ENCODE measurements at regions not wholly inside any gene's neighbourhood (a gene's known extent, or its start where the extent isn't known, plus 50 kb on each side); places are given as distances from the start of the nearest gene placed in this dataset.

- Histone ChIP-seq H3K4me3 (ENCODE audit: low read depth in 1 of 2, low read length in 1 of 2) (no peak overlapping the region), H3K9me3 (no peaks in the 10 kb centered on the region), H3K36me3 (no peaks in the 10 kb centered on the region), H3K27me3 (no peaks in the 10 kb centered on the region), H3K27ac (no peak overlapping the region), H3K4me1 (ENCODE audit: control insufficient read depth in 1 of 2, insufficient read depth in 1 of 2, low read depth in 1 of 2, low read length in 1 of 2) (no peaks in the 10 kb centered on the region)
- TF ChIP-seq, protein P1, sequence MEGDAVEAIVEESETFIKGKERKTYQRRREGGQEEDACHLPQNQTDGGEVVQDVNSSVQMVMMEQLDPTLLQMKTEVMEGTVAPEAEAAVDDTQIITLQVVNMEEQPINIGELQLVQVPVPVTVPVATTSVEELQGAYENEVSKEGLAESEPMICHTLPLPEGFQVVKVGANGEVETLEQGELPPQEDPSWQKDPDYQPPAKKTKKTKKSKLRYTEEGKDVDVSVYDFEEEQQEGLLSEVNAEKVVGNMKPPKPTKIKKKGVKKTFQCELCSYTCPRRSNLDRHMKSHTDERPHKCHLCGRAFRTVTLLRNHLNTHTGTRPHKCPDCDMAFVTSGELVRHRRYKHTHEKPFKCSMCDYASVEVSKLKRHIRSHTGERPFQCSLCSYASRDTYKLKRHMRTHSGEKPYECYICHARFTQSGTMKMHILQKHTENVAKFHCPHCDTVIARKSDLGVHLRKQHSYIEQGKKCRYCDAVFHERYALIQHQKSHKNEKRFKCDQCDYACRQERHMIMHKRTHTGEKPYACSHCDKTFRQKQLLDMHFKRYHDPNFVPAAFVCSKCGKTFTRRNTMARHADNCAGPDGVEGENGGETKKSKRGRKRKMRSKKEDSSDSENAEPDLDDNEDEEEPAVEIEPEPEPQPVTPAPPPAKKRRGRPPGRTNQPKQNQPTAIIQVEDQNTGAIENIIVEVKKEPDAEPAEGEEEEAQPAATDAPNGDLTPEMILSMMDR (IDR thresholded peaks at IDR 0.05), result no peak
These were observed 52.2 kb upstream of the FAT1 start for GRCh38 chr4:186775902-186776301.

GRCh38 chr4:186778134-186778533 lies 54.5 kb upstream of the FAT1 start:
- H3K4me3 ChIP-seq (ENCODE audit: low read depth in 1 of 2, low read length in 1 of 2), result no peak overlapping the region
- TF ChIP-seq, protein P1 (IDR thresholded peaks at IDR 0.05), result no peak
- no peaks in the 10 kb centered on the region for H3K27me3 ChIP-seq
- no peaks in the 10 kb centered on the region for H3K36me3 ChIP-seq
- no peaks in the 10 kb centered on the region for H3K9me3 ChIP-seq
- no peaks in the 10 kb centered on the region for H3K4me1 ChIP-seq (ENCODE audit: control insufficient read depth in 1 of 2, insufficient read depth in 1 of 2, low read depth in 1 of 2, low read length in 1 of 2)
- no peak overlapping the region for H3K27ac ChIP-seq

DNA sequence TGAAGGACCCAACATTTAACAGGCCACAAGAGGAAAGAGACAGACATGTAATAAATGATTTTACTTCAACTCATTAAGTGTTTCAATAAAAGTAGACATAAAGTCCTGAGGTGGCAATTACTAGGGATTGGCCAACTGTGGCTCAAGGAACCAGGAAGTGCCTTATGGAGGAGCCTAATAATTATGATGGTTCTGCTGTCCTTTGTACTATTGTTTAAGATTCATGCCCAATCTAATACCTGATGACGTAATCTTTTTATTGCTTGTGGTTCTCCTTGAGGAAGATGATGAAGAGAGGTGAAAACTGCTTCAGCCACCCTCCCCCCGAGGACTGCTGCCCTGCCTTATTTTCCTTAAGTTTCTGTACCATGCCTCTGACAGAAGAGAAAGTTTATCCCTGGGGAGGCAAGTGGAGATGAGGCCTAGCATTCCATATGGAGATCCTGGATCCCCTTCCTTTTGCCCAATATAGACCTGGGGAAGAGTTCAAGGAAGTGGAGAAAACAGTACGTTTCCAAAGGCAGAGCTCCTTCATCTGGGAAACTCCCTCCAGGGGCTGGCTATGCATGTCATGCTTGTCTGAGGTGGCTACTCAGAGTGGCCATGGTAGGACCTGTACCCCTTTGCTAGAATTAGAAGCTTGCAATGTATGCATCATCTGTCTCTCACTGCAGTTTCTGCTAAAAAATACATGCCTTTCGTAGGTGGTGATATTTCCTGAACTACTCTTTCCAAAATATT lies 56.8 kb upstream of the FAT1 start:
- H3K27ac ChIP-seq, result no peak overlapping the region
- H3K9me3 ChIP-seq, result no peaks in the 10 kb centered on the region
- no peaks in the 10 kb centered on the region for H3K27me3 ChIP-seq
- no peak overlapping the region for H3K4me3 ChIP-seq (ENCODE audit: low read depth in 1 of 2, low read length in 1 of 2)
- H3K36me3 ChIP-seq, result no peaks in the 10 kb centered on the region
- TF ChIP-seq, protein P1 (IDR thresholded peaks at IDR 0.05), result no peak
- H3K4me1 ChIP-seq (ENCODE audit: control insufficient read depth in 1 of 2, insufficient read depth in 1 of 2, low read depth in 1 of 2, low read length in 1 of 2), result no peaks in the 10 kb centered on the region

GRCh38 chr4:186781032-186781917 lies 57.6 kb upstream of the FAT1 start:
- no peaks in the 10 kb centered on the region for H3K9me3 ChIP-seq
- no peak overlapping the region for H3K27ac ChIP-seq
- no peaks in the 10 kb centered on the region for H3K27me3 ChIP-seq
- no peaks in the 10 kb centered on the region for H3K4me1 ChIP-seq (ENCODE audit: control insufficient read depth in 1 of 2, insufficient read depth in 1 of 2, low read depth in 1 of 2, low read length in 1 of 2)
- no peaks in the 10 kb centered on the region for H3K36me3 ChIP-seq
- H3K4me3 ChIP-seq (ENCODE audit: low read depth in 1 of 2, low read length in 1 of 2), result no peak overlapping the region
- TF ChIP-seq, protein P1 (IDR thresholded peaks at IDR 0.05), result no peak

DNA sequence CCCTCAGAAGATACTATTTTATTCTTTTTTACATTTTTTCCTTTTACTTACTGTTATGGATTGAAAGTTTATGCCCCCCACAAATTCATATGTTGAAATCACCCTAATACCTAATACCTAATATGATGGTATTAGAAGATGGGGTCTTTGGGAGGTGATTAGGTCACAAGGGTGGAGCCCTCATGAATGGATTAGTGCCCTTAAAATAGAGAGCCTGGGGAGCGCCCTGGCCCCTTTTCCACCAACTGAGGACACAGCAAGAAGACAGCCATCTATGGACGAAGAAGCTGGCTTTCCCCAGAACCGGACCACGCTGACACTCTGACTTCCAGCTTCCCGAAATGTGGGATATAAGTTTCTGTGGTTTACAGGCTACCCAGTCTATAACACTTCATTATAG lies 58.6 kb upstream of the FAT1 start:
- Histone ChIP-seq H3K4me3 (ENCODE audit: low read depth in 1 of 2, low read length in 1 of 2) (no peak overlapping the region), H3K9me3 (no peaks in the 10 kb centered on the region), H3K27ac (no peak overlapping the region), H3K36me3 (no peaks in the 10 kb centered on the region), H3K27me3 (no peaks in the 10 kb centered on the region), H3K4me1 (ENCODE audit: control insufficient read depth in 1 of 2, insufficient read depth in 1 of 2, low read depth in 1 of 2, low read length in 1 of 2) (no peaks in the 10 kb centered on the region)
- TF ChIP-seq, protein P1 (IDR thresholded peaks at IDR 0.05), result no peak

Measured in neutrophil (primary cell).